KMS-11 (cell line): ENCODE measurements at regions not wholly inside any gene's neighbourhood (a gene's known extent, or its start where the extent isn't known, plus 50 kb on each side); places are given as distances from the start of the nearest gene placed in this dataset.

Source experiments
- H2AFZ ChIP-seq: fragments of 200-600 bp; sonication (generic); 2 replicates; pipeline ENCODE4 v1.6.1; 2016; ENCODE audit warnings: antibody characterized with exemption, mixed run types, low read depth
- H3K27ac ChIP-seq: fragments of 200-600 bp; sonication (generic); 2 replicates; pipeline ENCODE4 v1.6.1; 2016; ENCODE audit warnings: mild to moderate bottlenecking, mixed run types
- H3K27me3 ChIP-seq: fragments of 200-600 bp; sonication (generic); 2 replicates; pipeline ENCODE4 v1.6.1; 2017; ENCODE audit warnings: mild to moderate bottlenecking, low read depth, mixed run types, moderate library complexity; ENCODE audit not compliant: insufficient read depth
- H3K36me3 ChIP-seq: fragments of 200-600 bp; sonication (generic); 2 replicates; pipeline ENCODE4 v1.6.1; 2017; ENCODE audit warnings: mild to moderate bottlenecking, mixed run types; ENCODE audit not compliant: insufficient read depth
- H3K4me1 ChIP-seq: fragments of 200-600 bp; sonication (generic); 2 replicates; pipeline ENCODE4 v1.6.1; 2016; ENCODE audit warnings: mild to moderate bottlenecking, low read depth, mixed run types; ENCODE audit not compliant: poor library complexity, severe bottlenecking
- H3K4me2 ChIP-seq: fragments of 200-600 bp; sonication (generic); 2 replicates; pipeline ENCODE4 v1.7.0; 2016; ENCODE audit warnings: mild to moderate bottlenecking, mixed run types
- H3K4me3 ChIP-seq: fragments of 200-600 bp; sonication (generic); IDR thresholded peaks from 2 replicates; pipeline ENCODE4 v1.6.1; 2017; ENCODE audit warnings: low read depth, low read length, mixed read lengths; ENCODE audit not compliant: insufficient read depth
- H3K79me2 ChIP-seq: fragments of 200-600 bp; sonication (generic); 2 replicates; pipeline ENCODE4 v1.6.1; 2016; ENCODE audit warnings: low read depth, mixed run types; ENCODE audit not compliant: insufficient read depth
- H3K9ac ChIP-seq: fragments of 200-600 bp; sonication (generic); 2 replicates; pipeline ENCODE4 v1.6.1; 2016; ENCODE audit warnings: mild to moderate bottlenecking, mixed run types
- H4K20me1 ChIP-seq: fragments of 200-600 bp; sonication (generic); 2 replicates; pipeline ENCODE4 v1.6.1; 2016; ENCODE audit warnings: mild to moderate bottlenecking, mixed run types; ENCODE audit not compliant: insufficient read depth
- TF ChIP-seq, protein P1 (sequence below): fragments of 200-600 bp; sonication (generic); conservative IDR thresholded peaks from 2 replicates; pipeline ENCODE4 v1.6.1; 2017; ENCODE audit warnings: low read depth, mild to moderate bottlenecking, antibody characterized with exemption, low read length, moderate library complexity, mixed read lengths

DNA sequence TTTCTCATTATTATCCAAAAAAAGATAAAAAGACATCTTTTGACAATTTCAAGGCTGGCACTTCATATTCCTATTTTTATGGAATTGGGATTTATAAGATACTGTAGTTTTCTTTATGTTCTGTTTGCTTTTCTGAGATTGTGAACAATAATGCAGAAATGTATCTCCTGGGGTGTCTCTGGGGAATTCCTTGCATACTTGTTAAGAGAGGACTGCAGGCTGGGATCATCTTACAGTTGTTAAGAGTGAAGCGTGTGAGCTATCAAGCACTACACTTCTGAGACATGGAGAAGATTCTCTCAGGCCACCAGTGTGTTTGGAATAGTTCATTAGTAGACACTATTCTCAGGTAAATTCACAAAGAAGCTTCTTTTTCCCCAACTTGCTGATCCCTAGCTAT, 963.3 kb upstream of the GJE1 start:
- Histone ChIP-seq H3K4me1 (peaks cover 13% of the 10 kb centered on the region), H2AFZ (no peak overlapping the region), H3K4me2 (no peak overlapping the region), H3K9ac (no peak overlapping the region), H3K79me2 (no peaks in the 10 kb centered on the region), H3K36me3 (no peaks in the 10 kb centered on the region), H3K27me3 (no peaks in the 10 kb centered on the region), H3K4me3 (no peak overlapping the region), H4K20me1 (no peaks in the 10 kb centered on the region), H3K27ac (no peak overlapping the region)
- TF ChIP-seq, protein P1, sequence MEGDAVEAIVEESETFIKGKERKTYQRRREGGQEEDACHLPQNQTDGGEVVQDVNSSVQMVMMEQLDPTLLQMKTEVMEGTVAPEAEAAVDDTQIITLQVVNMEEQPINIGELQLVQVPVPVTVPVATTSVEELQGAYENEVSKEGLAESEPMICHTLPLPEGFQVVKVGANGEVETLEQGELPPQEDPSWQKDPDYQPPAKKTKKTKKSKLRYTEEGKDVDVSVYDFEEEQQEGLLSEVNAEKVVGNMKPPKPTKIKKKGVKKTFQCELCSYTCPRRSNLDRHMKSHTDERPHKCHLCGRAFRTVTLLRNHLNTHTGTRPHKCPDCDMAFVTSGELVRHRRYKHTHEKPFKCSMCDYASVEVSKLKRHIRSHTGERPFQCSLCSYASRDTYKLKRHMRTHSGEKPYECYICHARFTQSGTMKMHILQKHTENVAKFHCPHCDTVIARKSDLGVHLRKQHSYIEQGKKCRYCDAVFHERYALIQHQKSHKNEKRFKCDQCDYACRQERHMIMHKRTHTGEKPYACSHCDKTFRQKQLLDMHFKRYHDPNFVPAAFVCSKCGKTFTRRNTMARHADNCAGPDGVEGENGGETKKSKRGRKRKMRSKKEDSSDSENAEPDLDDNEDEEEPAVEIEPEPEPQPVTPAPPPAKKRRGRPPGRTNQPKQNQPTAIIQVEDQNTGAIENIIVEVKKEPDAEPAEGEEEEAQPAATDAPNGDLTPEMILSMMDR: no peak

DNA sequence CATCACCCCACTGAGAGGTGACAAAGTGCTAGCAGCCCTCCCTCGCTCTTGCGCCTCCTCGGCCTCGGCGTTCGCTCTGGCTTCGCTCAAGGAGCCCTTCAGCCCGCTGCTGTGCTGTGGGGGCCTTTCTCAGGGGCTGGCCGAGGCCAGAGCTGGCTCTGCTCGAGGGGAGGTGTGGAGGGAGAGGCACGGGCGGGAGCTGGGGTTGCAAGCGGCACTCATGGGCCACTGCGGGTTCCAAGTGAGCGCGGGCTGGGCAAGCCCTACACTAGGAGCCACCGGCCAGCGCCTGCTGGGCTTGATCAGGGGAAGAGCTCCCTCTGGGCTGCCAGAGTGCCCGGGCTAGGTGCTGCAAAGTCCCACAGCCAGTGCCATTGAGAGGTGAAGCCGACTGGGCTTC, 964.8 kb upstream of the GJE1 start:
- no peaks in the 10 kb centered on the region for H3K79me2 ChIP-seq

DNA sequence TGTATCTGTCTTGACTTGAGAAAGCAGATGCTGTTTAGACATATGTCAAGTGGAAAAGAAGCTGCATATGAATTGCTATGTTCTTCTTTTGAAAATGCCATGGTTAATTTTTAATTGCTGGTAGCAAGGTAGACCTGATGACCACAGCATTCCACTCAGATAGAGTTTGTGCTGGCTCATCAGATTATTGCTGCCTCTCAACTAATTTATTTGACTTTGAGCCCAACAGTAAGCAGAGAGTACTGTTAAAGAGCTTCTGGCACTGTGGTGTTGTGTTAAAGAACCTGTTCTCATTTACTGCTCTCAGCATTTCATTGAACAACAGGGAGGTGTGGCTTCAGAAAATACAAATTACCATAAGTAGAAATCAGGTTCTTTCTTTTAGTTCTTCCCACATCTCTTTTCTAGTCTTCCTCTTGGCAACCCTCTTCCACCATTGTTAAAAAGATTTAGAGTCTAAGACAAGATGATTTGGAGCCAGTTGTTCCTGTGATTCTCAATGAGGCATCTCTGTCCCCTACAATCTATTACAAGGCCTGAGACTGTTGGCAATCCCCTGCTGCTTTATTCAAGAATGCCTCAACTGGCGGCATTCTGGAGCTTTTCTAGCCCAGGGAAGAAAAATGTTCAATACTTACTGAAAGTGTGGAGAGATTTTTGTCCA, 967.6 kb upstream of the GJE1 start:
- H2AFZ ChIP-seq: peak overlapping the region; percentile 41
- no peaks in the 10 kb centered on the region for H4K20me1 ChIP-seq
- TF ChIP-seq, protein P1: no peak
- peaks cover 27% of the 10 kb centered on the region for H3K4me1 ChIP-seq
- H3K27ac ChIP-seq: 0 out of 2 replicates have a peak overlapping the region, but pooled peaks have one; percentile 9
- H3K4me3 ChIP-seq: no peak overlapping the region
- no peak overlapping the region for H3K9ac ChIP-seq
- H3K27me3 ChIP-seq: no peaks in the 10 kb centered on the region
- H3K79me2 ChIP-seq: no peaks in the 10 kb centered on the region
- no peaks in the 10 kb centered on the region for H3K36me3 ChIP-seq
- H3K4me2 ChIP-seq: peak overlapping the region; percentile 21; the same call in 1 of the 2 replicates

More for the DNA sequence above, 964.8 kb upstream of the GJE1 start:
- H3K27ac ChIP-seq: no peak overlapping the region
- H3K36me3 ChIP-seq: no peaks in the 10 kb centered on the region
- H4K20me1 ChIP-seq: no peaks in the 10 kb centered on the region
- TF ChIP-seq, protein P1: no peak
- H3K4me2 ChIP-seq: no peak overlapping the region
- H2AFZ ChIP-seq: no peak overlapping the region
- H3K27me3 ChIP-seq: no peaks in the 10 kb centered on the region
- peaks cover 13% of the 10 kb centered on the region for H3K4me1 ChIP-seq
- H3K9ac ChIP-seq: no peak overlapping the region
- no peak overlapping the region for H3K4me3 ChIP-seq

DNA sequence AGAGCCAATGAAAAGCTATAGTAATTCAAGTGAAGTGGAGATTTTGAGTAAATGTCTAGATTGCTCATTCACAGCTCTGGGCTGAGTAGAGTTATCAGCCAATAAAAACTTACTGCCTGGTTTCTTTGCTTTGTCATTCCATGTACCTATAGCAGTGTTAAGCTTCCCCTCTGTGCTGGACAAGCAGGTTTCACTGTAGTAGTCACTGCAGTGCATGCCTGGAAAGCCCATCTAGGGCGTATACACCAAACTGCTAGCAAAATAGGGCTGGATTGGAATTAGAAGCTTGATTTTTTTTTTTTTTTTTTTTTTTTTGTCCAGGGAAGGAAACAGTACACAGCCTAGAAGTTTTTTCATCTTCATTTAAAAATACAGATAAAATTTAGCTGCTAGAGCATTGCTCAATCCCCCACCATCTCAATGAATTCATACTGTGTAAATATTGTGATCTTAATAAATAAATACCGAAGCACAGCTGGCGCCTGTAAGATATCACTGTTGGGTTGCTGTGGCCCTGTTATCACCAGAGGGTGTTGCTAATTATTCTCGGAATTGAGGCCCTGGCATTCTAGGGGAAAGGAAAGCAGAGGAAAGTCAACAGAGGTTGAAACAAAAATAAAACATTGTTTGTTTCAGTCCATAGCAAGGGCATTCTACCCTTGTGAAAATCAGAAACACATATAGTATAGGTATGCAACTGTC, 968.5 kb upstream of the GJE1 start:
- Histone ChIP-seq H3K4me2 (no peak overlapping the region), H3K27me3 (no peaks in the 10 kb centered on the region), H3K36me3 (no peaks in the 10 kb centered on the region), H4K20me1 (no peaks in the 10 kb centered on the region), H3K4me3 (no peak overlapping the region), H3K27ac (no peak overlapping the region), H3K4me1 (peaks cover 36% of the 10 kb centered on the region), H3K9ac (no peak overlapping the region), H3K79me2 (no peaks in the 10 kb centered on the region), H2AFZ (no peak overlapping the region)
- TF ChIP-seq, protein P1: no peak
